Kidney capillary endothelial cell (primary cell): ENCODE measurements at regions not wholly inside any gene's neighbourhood (a gene's known extent, or its start where the extent isn't known, plus 50 kb on each side); places are given as distances from the start of the nearest gene placed in this dataset.
"Not testable (repeated sequence)": the region's sequence is repeated elsewhere in the genome, so short reads cannot be mapped to it uniquely, and the experiment has no call there.

Experiments
- DNase-seq: peaks from one replicate; pipeline ENCODE4 v3.0.0-alpha.2; 2018; ENCODE audit warnings: low spot score

- DNase-seq, result not testable (repeated sequence)
Observed at GRCh38 chr2:63739180-63739579, 102.5 kb upstream of the UGP2 start.

GRCh38 chr2:63740020-63740419, 101.7 kb upstream of the UGP2 start:
- DNase-seq, result no peak

GRCh38 chr2:63740943-63741342, 100.8 kb upstream of the UGP2 start:
- no peak for DNase-seq

GRCh38 chr2:63741884-63742579, 99.7 kb upstream of the UGP2 start:
- no peak for DNase-seq

GRCh38 chr2:63742580-63742976, 99.1 kb upstream of the UGP2 start:
- no peak for DNase-seq

GRCh38 chr2:63743170-63743981, 98.3 kb upstream of the UGP2 start:
- DNase-seq, result no peak

- DNase-seq, result no peak
Observed at GRCh38 chr2:63743982-63744966, 97.4 kb upstream of the UGP2 start.

GRCh38 chr2:63746548-63746947, 95.1 kb upstream of the UGP2 start:
- DNase-seq, result not testable (repeated sequence)

GRCh38 chr2:63751901-63752300, 89.8 kb upstream of the UGP2 start:
- DNase-seq, result no peak

- DNase-seq, result no peak
Observed at GRCh38 chr2:63755216-63755615, 86.5 kb upstream of the UGP2 start.

- DNase-seq, result no peak
Observed at GRCh38 chr2:63755965-63756364, 85.7 kb upstream of the UGP2 start.

- DNase-seq, result no peak
Observed at GRCh38 chr2:63763391-63763941, 78.2 kb upstream of the UGP2 start.

- no peak for DNase-seq
Observed at GRCh38 chr2:63764630-63765029, 77.1 kb upstream of the UGP2 start.

GRCh38 chr2:63765117-63765516, 76.6 kb upstream of the UGP2 start:
- DNase-seq, result no peak

GRCh38 chr2:63767307-63767706, 74.4 kb upstream of the UGP2 start:
- DNase-seq, result no peak

GRCh38 chr2:63768051-63768450, 73.6 kb upstream of the UGP2 start:
- DNase-seq, result no peak

- DNase-seq, result no peak
Observed at GRCh38 chr2:63769915-63770314, 71.8 kb upstream of the UGP2 start.

- no peak for DNase-seq
Observed at GRCh38 chr2:63772061-63772460, 69.6 kb upstream of the UGP2 start.

- DNase-seq, result no peak
Observed at GRCh38 chr2:63775191-63775590, 66.5 kb upstream of the UGP2 start.

GRCh38 chr2:63776382-63776781, 65.3 kb upstream of the UGP2 start:
- DNase-seq, result no peak

GRCh38 chr2:63777816-63778215, 63.9 kb upstream of the UGP2 start:
- no peak for DNase-seq

- no peak for DNase-seq
Observed at GRCh38 chr2:63778391-63778790, 63.3 kb upstream of the UGP2 start.
